T follicular helper cell (primary cell): ENCODE measurements at regions not wholly inside any gene's neighbourhood (a gene's known extent, or its start where the extent isn't known, plus 50 kb on each side); places are given as distances from the start of the nearest gene placed in this dataset.
A peak's percentile ranks its signal among the peaks of the same experiment; 100 is the strongest.

ENCODE experiments used
- DNase-seq: peaks from one replicate; pipeline ENCODE4 v3.0.0-alpha.2; 2020; ENCODE audit warnings: low read depth

DNA sequence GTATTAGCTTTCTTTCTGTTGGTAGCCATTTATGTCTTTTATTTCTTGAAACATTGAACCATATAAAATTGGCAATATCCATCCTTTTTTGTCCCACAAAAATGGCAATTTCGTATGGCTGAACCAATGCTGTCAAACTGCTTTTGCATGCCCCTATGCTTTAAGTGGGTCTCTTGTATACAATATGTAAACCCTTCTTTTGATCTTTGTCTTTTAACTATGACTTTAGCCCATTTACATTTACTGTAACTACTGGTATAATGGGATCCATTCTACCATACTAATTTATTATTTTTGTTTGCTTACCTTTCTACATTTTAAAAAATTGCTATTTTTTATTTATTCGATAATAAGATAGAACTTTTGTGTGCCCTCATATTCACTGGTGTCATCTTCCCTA lies 93.4 kb downstream of the TENT4A start:
- DNase-seq, result no peak

DNA sequence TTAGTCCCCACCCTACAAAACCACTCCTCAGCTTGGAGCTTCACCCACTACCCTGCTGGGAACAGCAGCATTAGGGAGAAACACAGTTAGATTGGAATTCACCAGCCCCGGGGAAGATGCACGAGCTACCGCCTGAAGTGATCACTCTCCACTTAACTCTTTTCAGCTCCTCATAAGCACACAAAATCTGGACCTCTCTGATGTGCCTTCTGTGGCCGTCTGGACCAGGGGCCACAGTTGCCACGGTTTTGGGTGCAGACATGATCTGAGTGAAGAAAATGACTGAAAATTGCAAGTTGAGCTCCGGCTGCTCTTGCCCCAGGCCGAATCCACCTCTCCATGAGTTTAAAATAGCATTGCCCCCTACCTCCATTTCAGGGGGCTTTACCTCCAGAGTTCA lies 95.2 kb downstream of the TENT4A start:
- DNase-seq, result no peak

DNA sequence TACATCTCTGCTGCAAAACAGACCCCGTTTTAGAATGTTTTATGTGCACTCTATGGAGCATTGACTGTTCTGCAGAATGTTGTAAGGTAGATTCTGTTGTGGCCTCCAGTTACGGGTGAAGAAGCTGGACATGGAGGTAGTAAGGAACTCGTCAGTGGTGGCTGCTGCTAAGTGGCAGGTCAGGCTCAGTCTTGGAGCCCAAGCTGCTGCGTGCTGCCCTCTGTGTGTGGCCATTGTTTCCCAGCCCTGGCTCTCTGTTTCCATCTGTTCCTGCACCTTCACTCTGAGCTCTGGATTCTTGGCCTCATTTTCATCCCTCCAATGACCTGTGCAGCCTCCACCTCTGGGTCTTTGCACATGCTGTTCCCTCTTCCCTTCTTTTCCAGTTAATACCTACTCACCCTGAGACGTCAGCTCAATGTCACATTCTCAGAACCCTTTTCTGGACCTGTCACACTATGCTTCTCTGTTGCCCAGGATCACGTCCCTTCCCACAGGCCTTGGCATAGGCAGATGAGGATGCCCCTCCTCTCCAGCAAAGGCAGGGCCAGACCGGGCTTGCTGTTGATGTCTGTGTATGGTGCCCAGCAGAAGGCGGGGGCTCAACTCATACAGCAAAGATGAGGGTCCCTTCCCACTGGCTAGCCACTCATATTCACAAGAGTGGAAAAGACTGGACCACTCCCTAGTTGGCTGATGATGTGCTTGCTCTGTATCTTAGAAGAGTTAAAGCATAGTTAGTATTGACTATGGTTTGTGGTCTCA lies 97.6 kb downstream of the TENT4A start:
- DNase-seq, result no peak

DNA sequence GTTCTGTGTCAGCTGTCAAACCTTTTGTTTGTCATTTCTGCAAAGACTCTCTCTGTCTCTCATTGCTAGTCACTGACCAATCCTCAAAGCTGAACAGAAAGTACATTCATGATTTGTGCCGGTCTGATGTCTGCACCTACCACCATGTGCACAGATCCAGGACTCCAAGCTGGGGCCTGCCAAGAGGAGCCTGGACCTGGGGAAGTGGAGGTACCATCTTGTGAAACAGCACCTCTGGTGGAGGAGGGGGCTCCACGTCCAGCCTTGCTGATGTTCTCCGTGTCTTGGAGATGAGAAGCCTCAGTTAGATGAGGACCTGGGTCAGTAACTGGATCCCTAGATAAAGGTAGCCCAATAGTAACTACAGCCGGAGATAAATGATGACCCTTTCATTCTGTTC lies 98.9 kb downstream of the TENT4A start:
- DNase-seq, result no peak

DNA sequence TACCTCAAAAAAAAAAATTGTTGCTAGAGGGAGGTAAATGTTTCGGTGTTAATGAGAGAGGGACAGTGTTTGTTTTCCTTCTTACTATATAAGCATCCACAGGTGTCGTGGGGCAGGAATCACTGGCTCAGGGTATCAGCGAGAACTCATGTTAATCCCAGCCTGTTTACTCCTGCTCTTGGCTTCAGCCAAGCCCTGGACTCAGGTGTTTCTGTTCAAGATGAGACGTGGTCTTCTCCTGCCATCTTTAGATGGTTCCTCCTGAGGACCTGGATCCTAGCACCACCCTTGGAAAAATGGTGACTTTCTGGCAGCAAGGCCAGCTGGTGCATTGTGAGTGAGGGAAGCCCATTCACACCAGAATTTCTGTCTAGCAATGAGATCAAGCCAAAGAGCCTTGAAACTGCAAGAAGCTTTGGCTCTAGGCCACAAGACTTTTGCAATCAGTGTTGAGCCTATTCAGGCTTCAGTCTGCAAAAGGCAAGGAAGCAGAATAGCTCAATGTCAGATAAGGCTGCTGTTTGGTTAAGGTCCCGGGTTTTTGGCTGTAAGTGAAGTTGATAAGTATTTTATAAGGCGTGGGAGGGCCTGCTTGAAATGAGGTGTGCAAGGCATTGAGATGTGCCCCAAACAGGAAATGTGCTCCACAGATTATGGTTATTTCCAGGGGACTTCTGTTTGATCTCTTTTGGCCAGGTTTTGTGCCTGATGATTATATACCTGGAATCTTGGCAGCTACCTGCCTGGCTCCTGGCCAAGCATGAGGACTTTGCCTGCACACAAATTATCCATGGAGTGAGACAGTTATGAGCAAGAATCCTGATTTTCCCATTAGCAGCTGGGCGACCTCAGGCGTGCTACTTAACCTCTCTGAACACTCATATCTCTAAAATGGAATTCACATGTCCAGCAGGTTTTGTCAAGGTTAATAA lies 99.8 kb downstream of the TENT4A start:
- no peak for DNase-seq

DNA sequence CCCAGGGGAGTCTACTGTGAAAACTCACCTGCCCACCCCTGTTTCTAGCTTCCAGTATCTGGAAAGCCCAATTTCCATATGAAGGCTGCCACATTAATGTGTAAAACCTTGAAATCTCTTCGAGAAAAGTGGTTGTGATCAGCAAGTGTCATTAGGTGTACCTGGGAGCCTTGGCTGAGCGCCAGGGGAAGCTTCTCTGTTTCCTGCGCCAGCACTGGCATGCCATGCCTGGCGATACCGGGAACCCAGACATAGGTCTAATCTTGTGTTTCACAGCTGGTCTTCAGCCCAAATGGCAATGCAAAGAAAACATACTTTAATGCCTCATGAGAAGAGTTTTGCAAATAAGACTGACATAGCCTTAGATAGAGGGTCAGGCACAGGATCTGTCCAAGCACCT lies 101.6 kb downstream of the TENT4A start:
- DNase-seq, result no peak

DNA sequence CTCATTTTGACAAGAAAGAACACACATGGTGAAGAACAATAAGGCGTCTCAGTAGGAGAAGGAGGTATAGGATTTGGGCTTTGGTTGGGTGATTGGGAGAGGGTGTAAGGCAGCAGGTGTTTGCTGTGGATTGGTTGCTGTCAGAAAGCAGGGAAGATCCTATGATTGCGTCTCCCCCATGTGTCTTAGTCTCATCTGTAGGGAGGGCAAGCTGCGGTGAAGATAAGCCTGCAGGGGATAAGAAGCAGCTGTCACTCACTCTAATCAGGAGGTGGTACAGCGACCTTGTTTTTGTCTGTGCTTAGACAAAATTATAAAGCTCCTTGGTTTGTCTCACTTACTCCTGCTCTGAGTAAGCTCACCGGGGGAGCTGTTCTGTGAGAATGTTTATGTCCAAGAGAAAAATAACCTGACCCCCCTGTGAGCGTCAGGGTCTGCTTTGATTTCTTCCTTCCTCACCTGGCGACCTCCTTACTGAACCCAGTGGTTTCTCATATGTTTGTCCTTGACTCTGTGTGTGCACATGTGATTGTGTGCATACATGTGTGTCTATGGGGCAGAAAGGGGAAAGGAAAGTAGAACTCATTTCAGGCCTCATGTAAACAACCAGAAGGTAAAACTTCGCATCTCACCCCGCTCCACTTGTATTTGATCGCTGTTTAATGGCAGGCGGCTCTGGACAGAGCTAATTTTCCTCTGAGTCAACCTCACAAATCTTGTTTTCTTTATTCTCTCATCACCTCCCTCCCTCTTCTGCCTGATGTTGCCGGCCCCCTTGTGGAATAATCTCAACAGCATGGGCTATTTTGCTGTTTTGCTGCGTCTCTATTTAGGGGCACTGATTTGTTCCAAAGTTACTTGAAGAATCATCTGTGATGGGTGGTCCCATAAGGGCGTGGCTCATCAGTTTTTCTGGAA lies 105.6 kb downstream of the TENT4A start:
- DNase-seq, result no peak

DNA sequence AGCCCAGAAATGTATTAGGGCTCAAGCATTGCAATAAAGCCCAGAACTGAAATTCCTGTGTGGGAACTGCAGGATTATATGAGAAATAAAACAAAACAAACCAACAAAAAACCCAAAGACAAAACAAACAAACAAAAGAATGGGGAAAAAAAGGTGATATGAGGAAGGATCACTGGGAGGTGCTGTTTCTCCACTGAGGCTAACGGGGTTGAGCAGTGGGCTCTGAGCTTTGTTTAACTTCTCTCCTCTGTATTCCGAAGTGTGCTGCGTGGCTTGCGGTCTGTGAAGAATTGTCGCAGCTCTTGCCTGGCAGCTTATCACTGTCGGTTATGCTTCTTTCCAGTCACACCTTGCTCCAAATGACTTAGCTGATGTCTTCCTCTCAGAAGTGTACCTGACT lies 106.3 kb downstream of the TENT4A start:
- DNase-seq, result no peak

DNA sequence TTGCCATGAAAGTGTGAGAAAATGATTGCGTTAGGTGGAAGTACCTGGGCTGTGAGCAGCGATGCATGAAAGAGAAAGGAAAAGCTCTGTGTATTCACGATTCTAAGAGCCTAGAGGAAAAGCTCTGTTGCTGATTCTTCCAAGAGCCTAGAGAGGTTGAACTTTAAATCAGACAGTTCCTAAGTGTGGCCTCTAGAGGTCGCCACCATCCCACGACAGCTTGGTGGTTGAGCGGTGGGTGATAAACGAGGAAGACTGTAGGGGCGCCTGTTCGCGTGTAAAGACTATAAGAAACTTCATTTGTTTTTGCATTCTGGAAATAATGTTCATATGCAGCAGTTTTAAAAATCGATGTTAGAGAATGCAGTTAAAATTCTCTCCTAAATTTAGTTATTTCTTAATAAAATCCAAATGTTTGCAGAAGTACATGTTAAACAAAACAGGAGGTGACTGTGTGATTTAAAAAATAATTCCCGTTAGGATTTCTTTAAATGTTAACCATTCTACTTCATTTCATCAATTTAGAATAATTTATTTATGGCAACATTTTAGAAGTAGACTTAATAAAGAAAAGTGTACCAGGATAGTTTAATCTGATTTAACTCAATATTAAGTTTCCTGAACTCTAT lies 107.7 kb downstream of the TENT4A start:
- DNase-seq, result peak; percentile 33

DNA sequence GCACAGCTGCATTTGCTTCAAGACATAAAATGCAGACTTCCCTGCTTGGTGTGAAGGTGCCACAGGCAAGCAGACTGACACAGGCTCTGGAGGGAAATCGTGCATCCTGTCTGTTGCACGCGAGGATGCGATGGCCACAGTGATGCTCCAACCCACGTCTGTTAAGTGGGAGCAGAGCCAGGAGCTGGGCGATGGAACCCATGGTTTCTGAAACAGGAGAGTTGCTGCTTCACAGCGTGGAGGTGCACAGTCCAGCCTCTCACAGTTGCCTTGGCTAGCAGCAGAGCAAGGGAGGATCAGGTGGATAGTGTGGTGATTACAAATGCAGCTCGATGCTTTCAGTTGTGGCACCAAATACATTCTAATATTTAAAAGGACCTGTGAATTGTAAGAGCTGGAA lies 108.8 kb downstream of the TENT4A start:
- DNase-seq, result no peak

DNA sequence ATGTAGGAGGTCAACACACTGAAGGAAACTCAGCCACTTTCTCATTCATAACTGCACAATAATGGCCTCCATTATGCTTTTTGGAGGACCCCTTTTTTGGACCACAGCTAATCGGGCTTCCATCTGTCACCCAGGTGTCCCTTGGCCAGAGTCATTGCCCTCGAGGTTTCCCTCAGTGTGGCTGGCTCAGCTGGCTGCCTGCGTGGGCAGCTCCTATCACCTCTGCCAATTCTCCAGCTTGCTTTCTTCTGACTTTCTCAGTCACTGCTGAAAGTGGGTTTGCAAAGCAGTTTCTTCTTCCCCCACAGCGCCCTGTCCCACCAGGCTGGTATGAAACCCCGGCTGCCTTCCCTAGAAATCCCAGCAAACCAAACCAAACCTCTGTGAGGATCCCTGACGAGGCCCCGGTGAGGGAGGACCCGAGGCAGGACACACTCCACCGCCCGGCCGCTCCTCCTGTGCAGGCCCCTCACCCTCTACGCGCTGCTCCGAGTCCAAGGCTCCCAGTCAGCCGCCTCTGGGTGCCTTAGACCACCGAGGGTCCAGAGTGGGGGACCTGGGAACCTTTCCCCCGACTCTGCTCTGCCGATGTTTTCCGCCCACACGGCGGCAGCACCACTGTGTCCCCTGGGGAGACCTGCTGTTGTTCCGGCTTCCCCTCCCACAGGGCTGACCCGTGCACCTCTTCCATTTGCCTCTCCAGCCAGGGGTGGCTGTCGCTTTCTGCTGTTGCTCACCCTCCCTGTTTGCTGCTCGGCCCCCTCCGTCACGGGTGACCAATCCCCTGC lies 109.5 kb downstream of the TENT4A start:
- DNase-seq, result no peak

DNA sequence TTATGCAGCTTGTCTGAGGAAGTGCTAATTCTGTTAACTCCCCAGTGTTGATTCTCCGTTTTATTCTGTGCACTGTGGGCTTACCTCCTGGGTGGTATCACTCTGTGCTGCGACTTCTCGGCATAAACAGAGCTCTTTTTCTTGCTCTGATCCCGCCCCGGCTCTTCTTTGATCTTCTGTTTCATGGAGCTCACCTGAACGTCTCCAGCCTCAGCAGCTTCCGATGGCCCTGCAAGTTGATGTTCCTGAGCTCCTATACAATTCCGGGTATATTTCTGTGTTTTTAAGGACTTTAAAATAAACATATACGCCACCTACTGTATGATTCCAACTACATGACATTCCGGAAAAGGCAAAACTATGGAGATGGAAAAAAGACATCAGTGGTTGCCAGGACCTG lies 110.8 kb downstream of the TENT4A start:
- no peak for DNase-seq

DNA sequence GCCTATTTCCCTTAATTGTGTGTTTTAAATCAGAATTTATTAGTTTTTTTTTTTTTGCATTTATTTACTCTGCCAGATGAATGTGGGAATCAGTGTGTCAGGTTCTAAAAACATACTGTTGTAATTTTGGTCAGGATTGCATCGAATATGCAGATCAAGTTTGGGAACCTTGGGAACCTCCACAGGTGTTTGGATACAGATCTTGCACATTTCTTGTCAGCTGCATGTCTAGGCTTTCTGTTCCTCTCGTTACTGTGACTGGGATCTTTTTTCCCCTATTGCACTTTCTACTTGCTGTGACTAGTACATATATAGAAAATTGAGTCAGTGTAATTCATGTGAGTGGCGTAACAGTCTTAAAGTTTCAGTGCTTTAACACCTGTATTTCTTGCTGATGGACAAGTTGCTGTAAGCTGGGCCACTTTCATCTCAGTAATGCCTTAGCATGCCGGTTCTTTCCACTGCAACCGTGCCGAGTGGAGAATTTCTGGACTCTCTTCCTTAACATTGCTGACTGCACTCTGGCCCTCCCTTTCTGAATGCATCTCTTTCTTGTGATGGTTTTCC lies 112.5 kb downstream of the TENT4A start:
- no peak for DNase-seq

DNA sequence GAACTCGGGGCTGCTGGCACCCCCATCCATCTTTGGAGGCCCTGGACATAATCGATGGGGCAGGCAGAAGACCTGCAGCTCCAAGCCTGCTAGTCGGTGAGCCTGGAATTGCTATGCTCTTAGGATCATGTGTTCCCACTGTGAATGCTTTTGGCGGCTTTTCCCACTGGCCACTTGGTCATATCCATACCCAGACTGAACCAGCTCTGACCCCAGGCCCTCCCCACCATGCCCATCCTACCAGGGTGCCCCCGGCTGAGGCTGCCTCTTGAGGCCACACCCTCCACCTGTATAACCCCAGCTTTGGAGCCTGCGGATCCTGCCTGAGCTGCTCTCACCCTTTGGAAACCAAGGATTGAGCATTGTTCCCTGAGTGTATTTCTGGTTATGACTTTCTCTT lies 113.5 kb downstream of the TENT4A start:
- DNase-seq, result no peak

DNA sequence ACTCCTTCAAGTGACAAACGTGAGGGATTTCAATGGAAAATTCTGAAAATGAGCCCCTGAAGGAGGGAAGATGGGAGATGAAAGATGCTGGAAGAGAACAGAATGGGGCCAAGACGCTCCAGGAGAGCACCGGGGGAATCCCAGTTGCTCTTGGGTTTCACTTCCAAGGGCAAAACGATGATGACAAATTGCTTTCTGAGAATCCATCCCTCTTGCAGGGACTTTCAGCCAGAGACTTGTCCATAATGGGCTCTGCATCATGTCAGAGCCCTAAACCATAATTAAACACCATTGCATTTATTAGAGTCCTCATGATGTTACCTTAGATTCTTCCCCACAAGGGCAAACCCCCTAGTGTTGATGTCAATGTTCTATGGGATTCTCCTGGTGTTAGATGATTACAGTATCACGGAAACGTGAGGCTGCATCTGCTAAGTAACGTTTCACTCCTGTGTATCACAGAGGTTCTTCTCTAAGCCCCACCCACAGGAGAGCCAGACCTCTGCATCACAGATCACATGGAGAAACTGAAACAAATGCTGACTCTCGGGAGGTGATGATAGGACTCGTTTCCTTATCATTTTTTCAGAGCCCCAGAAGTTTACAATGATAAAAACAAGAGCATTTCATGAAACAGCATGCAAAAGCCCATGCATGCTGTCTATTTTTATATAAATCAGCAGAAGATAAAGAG lies 114.4 kb downstream of the TENT4A start:
- peak; percentile 17 for DNase-seq

DNA sequence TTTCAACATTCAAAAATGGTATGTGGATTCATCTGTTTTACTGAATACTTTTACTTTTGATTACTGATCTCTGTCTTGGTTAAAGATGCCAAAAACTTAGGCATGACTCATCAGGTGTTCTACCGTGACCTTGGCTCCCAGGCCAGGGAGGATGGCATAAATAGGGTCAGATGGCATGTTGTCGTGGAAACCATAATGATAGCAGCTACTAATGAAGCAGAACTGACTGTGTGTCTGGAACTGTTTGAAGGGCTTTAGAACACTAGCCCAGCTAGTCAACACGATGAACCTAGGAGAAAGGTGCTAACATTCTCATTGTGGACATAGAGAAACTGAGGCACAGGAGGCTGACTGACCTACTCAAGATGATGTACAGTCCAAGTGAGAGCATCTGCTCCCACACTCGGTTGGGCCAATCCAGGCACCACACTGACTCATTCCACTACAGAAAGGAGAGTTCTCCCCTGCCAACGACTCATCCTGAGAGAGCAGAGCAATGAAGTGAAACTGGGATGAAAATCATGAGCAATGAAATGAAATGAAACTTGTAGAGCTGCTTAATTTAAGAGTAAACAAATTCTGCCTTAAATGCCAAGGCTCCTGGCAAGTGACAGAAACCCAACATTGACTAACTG lies 116.0 kb downstream of the TENT4A start:
- no peak for DNase-seq

DNA sequence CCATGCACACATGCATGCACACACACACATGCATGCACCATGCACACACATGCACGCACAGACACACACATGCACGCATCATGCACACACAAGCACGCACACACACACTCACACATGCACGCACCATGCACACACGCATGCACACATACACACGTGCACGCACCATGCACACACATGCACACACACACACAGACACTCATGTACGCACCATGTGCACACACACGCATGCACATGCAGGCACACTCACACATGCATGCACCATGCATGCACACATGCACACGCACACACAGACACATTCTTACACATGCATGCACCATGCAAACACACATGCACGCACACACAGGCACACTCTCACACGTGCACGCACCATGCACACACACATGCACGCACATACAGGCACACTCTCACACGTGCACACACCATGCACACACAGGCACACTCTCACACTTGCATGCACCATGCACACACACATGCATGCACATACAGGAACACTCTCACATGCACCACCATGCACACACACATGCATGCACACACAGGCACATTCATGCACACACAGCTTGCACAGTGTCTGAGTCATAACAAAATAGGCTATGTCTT lies 117.5 kb downstream of the TENT4A start:
- DNase-seq, result no peak

DNA sequence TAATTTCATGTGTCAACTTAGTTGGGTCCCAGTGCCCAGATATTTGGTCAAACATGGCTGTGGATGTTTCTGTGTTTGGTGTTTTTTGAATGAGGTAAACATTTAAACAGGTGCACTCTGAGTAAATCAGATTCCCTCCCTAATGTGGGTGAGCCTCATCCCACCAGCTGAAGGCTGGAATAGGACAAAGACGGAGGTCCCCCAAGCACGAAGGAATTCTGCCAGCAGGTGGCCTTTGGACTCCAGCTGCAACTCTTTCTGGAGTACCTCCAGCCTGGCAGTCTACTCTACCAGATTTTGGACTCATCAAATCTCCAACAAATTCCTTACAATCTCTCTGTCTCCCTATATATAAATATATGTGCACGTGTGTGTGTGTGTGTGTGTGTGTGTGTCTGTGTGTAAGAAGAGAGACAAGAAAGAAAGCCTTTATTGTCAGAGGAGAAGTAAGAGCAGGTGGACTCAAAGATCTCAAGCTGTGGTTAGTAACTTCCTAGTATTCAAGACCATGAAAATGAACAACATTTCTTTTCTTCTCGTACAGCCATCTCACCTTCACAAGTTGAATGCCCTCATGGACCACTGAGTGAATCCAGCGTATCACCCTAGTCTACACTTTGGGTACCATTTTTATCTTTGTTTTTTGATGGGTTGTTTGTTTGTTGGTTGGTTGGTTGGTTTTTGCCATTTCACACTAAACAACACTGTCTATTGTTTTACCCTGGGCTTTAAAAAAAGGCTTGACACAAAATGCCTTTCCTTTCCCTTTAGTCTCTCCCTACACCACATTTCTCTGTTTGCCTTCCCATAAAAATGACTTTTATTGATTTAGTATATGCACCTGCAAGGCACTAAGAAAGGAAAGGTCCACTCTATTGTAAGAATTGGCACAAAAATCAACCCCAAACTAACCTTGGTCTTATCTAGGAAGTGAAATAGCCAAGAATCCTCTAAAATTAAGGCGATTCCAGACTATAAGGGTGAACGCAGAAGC lies 118.7 kb downstream of the TENT4A start:
- DNase-seq, result no peak
